Right lobe of liver (tissue), 6 donors: ENCODE measurements at regions not wholly inside any gene's neighbourhood (a gene's known extent, or its start where the extent isn't known, plus 50 kb on each side); places are given as distances from the start of the nearest gene placed in this dataset.
A peak's percentile ranks its signal among the peaks of the same experiment; 100 is the strongest.

Experiments
- ATAC-seq, 4 donors: fragments of 200-7000 bp; cut with Tn5 transposase; one replicate each; pipeline ENCODE4 v1.9.1; 2020; ENCODE audit warnings: mild to moderate bottlenecking in 4 of 4, moderate library complexity in 4 of 4
- DNase-seq, 3 donors: peaks; one replicate each; pipeline ENCODE4 v3.0.0-alpha.2; 2020
- H3K27ac ChIP-seq, 3 donors: fragments of 200-600 bp; one replicate each; pipeline ENCODE4 v1.8.0; 2022
- H3K27me3 ChIP-seq, 2 donors: fragments of 200-600 bp; one replicate each; pipeline ENCODE4 v1.8.0; 2022
- H3K36me3 ChIP-seq, 4 donors: fragments of 200-600 bp; sonication (generic) in 1 of 4; one replicate each; pipeline versions ENCODE4 v1.5.1 to v1.8.0; 2017 to 2022; ENCODE audit warnings: control low read depth in 1 of 4
- H3K4me1 ChIP-seq, 4 donors: fragments of 200-600 bp; sonication (generic) in 1 of 4; one replicate each; pipeline versions ENCODE4 v1.5.1 to v1.8.0; 2017 to 2022; ENCODE audit warnings: control low read depth in 1 of 4
- H3K4me3 ChIP-seq, 3 donors: fragments of 200-600 bp; one replicate each; pipeline ENCODE4 v1.8.0; 2022
- H3K9me3 ChIP-seq, 4 donors: fragments of 200-600 bp; sonication (generic) in 1 of 4; one replicate each; pipeline versions ENCODE4 v1.5.1 to v1.8.0; 2017 to 2022; ENCODE audit warnings: control low read depth in 1 of 4
- CTCF ChIP-seq, 4 donors: fragments of 200-600 bp in 3 of 4; fragments of 450-650 bp in 1 of 4; IDR thresholded peaks; one replicate each; pipeline versions ENCODE4 v1.5.1 to v1.8.0; 2016 to 2022; ENCODE audit warnings: antibody characterized with exemption in 4 of 4, mild to moderate bottlenecking in 2 of 4
- POLR2A ChIP-seq: fragments of 450-650 bp; IDR thresholded peaks from one replicate; pipeline ENCODE4 v1.6.1; 2017; ENCODE audit warnings: antibody characterized with exemption, mild to moderate bottlenecking
- WGBS: methylation state at CpG from one replicate; pipeline ENCODE4 v1.1.6; 2018; ENCODE audit warnings: low coverage, low lambda C conversion rate; ENCODE audit not compliant: insufficient coverage; ENCODE audit errors: missing lambda C conversion rate; 5-methylcytosine and 5-hydroxymethylcytosine counted together
- intact Hi-C, 2 donors: fragments of 100-400 bp; cut with DNase I; formaldehyde crosslinking; loops; one replicate each; pipeline versions ENCODE4 v1.11.2 to v1.14.1; 2022
- donor health status: DM: no; HTN: yes; CAD: no.
- donor health status: DM: no; HTN: no; CAD: no.
- donor health status: DM: no; HTN: no; CAD: no.
- donor health status: DM: no; HTN: yes; CAD: no.
- donor health status: DM: no; HTN: yes; CAD: no.

- 86% methylated on average over 7 of the region's 8 CpGs for WGBS
- Histone ChIP-seq H3K27ac (peak overlapping the region in 2 of 3 donors; percentile 65 to 82), H3K36me3 (no peaks in the 10 kb centered on the region), H3K9me3 (no peaks in the 10 kb centered on the region), H3K27me3 (no peaks in the 10 kb centered on the region), H3K4me3 (no peak overlapping the region), H3K4me1 (peaks cover 0 to 41% (median 15%) of the 10 kb centered on the region in 4 donors)
- DNase-seq (peak in 1 of 3 donors; percentile 39), ATAC-seq (peak in 1 of 4 donors; percentile 0)
- no peak for TF ChIP-seq CTCF (IDR thresholded peaks at IDR 0.05)
- TF ChIP-seq POLR2A = no peak
- intact Hi-C loops = no loop called here
These were observed 55.3 kb upstream of the ID2 start for GRCh38 chr2:8626572-8626971.

- no peaks in the 10 kb centered on the region for H3K27me3 ChIP-seq
- peak overlapping the region in 2 of 3 donors; percentile 22 to 29 for H3K4me3 ChIP-seq
- ATAC-seq = peak; percentile 47 to 72 (median 56)
- peak in 1 of 3 donors; percentile 67 for DNase-seq
- peaks cover 0 to 41% (median 15%) of the 10 kb centered on the region in 4 donors for H3K4me1 ChIP-seq
- intact Hi-C loops = no loop called here
- TF ChIP-seq POLR2A (no peak), CTCF (IDR thresholded peaks at IDR 0.05) (no peak)
- H3K36me3 ChIP-seq = no peaks in the 10 kb centered on the region
- WGBS = 38% methylated on average over 17 of the region's 20 CpGs
- H3K9me3 ChIP-seq = no peaks in the 10 kb centered on the region
- H3K27ac ChIP-seq = peak overlapping the region; percentile 28 to 82 (median 62)
These were observed 54.7 kb upstream of the ID2 start for GRCh38 chr2:8627019-8627691.

GRCh38 chr2:8627692-8628085, 54.2 kb upstream of the ID2 start:
- intact Hi-C loops = no loop called here
- Histone ChIP-seq H3K4me1 (peaks cover 0 to 41% (median 15%) of the 10 kb centered on the region in 4 donors), H3K9me3 (no peaks in the 10 kb centered on the region), H3K36me3 (no peaks in the 10 kb centered on the region), H3K27ac (peak overlapping the region; percentile 28 to 82 (median 62)), H3K4me3 (peak overlapping the region in 2 of 3 donors; percentile 22 to 29), H3K27me3 (no peaks in the 10 kb centered on the region)
- TF ChIP-seq POLR2A = no peak
- peak; percentile 13 to 48 (median 29) for TF ChIP-seq CTCF (IDR thresholded peaks at IDR 0.05)
- WGBS = 69% methylated on average over 9 of the region's 14 CpGs
- ATAC-seq (peak; percentile 54 to 84 (median 68)), DNase-seq (peak; percentile 70 to 82 (median 76))

- Histone ChIP-seq H3K4me1 (peaks cover 0 to 44% (median 15%) of the 10 kb centered on the region in 4 donors), H3K27ac (peak overlapping the region in 1 of 3 donors; percentile 82)
These were observed 53.5 kb upstream of the ID2 start for GRCh38 chr2:8628179-8628865.

More at GRCh38 chr2:8628179-8628865, 53.5 kb upstream of the ID2 start:
- no peaks in the 10 kb centered on the region for H3K9me3 ChIP-seq
- 93% methylated on average over 6 of the region's 18 CpGs for WGBS
- no peaks in the 10 kb centered on the region for H3K27me3 ChIP-seq
- no peaks in the 10 kb centered on the region for H3K36me3 ChIP-seq
- intact Hi-C loops = no loop called here
- H3K4me3 ChIP-seq = no peak overlapping the region
- ATAC-seq (no peak), DNase-seq (no peak)
- TF ChIP-seq CTCF (IDR thresholded peaks at IDR 0.05) (no peak), POLR2A (no peak)
